ENCODE measurements at regions not wholly inside any gene's neighbourhood (a gene's known extent, or its start where the extent isn't known, plus 50 kb on each side); places are given as distances from the start of the nearest gene placed in this dataset.

- H3K79me2 ChIP-seq (ENCODE audit: insufficient read depth, low read depth, low read length) = no peaks in the 10 kb centered on the region
- no peak overlapping the region for H3K27ac ChIP-seq (ENCODE audit: low read depth, low read length, poor library complexity, severe bottlenecking)
- no peak overlapping the region for H3K4me3 ChIP-seq (ENCODE audit: low read depth, low read length, poor library complexity, severe bottlenecking)
- no TSS peak for BruUV-seq (replicated peaks)
- no peak overlapping the region for H3K4me2 ChIP-seq (ENCODE audit: low read length)
- no peaks in the 10 kb centered on the region for H4K20me1 ChIP-seq (ENCODE audit: insufficient read depth, low read length)
- no peaks in the 10 kb centered on the region for H3K36me3 ChIP-seq (ENCODE audit: insufficient read depth, low read length)
- no peak for TF ChIP-seq CTCF (conservative IDR thresholded peaks at IDR 0.05; ENCODE audit: low read length)
- TF ChIP-seq EZH2phosphoT487 (IDR thresholded peaks at IDR 0.05; ENCODE audit: borderline replicate concordance, low read depth, low read length) = no peak
- 0 out of 2 replicates have a peak, but pooled peaks cover 4% of the 10 kb centered on the region for H3K9me3 ChIP-seq (ENCODE audit: low read length)
- H3K4me1 ChIP-seq (ENCODE audit: insufficient read depth, low read length, poor library complexity, severe bottlenecking) = no peaks in the 10 kb centered on the region
- no peak overlapping the region for H2AFZ ChIP-seq (ENCODE audit: low read length)
- ChIA-PET POLR2A (no interaction called here), CTCF (ENCODE audit: unreplicated experiment) (no interaction called here)
- intact Hi-C loops (cut with micrococcal nuclease; ENCODE audit: unreplicated experiment) = no loop called here
- no peaks in the 10 kb centered on the region for H3K9me2 ChIP-seq (ENCODE audit: insufficient read depth, low read length)
- no peak for DNase-seq (ENCODE audit: low spot score)
These were observed 534.9 kb upstream of the ARRDC4 start for GRCh38 chr15:97425596-97425995.

- H3K4me2 ChIP-seq (ENCODE audit: low read length) = no peak overlapping the region
- H3K9me3 ChIP-seq (ENCODE audit: low read length) = no peaks in the 10 kb centered on the region
- H3K27ac ChIP-seq (ENCODE audit: low read depth, low read length, poor library complexity, severe bottlenecking) = no peak overlapping the region
- CTCF ChIA-PET (ENCODE audit: unreplicated experiment) = no interaction called here
- no peaks in the 10 kb centered on the region for H3K36me3 ChIP-seq (ENCODE audit: insufficient read depth, low read length)
- TF ChIP-seq EZH2phosphoT487 (IDR thresholded peaks at IDR 0.05; ENCODE audit: borderline replicate concordance, low read depth, low read length) (no peak), CTCF (conservative IDR thresholded peaks at IDR 0.05; ENCODE audit: low read length) (no peak)
- BruUV-seq (replicated peaks) = no TSS peak
- H2AFZ ChIP-seq (ENCODE audit: low read length) = no peak overlapping the region
- H4K20me1 ChIP-seq (ENCODE audit: insufficient read depth, low read length) = no peaks in the 10 kb centered on the region
- H3K4me1 ChIP-seq (ENCODE audit: insufficient read depth, low read length, poor library complexity, severe bottlenecking) = no peaks in the 10 kb centered on the region
- no peaks in the 10 kb centered on the region for H3K9me2 ChIP-seq (ENCODE audit: insufficient read depth, low read length)
- intact Hi-C loops (cut with micrococcal nuclease; ENCODE audit: unreplicated experiment) = no loop called here
- DNase-seq (ENCODE audit: low spot score) = no peak
- no peak overlapping the region for H3K4me3 ChIP-seq (ENCODE audit: low read depth, low read length, poor library complexity, severe bottlenecking)
- POLR2A ChIA-PET = interaction anchor here (0.6 kb wide), 1 partner anchor 534 kb away, joined by 3 read pairs; no protein-coding TSS in a partner anchor
- H3K79me2 ChIP-seq (ENCODE audit: insufficient read depth, low read depth, low read length) = no peaks in the 10 kb centered on the region
These were observed 517.4 kb upstream of the ARRDC4 start for GRCh38 chr15:97443101-97443500.

GRCh38 chr15:97446138-97446537 is 514.4 kb upstream of the ARRDC4 start:
- no peaks in the 10 kb centered on the region for H3K9me3 ChIP-seq (ENCODE audit: low read length)
- no peaks in the 10 kb centered on the region for H3K79me2 ChIP-seq (ENCODE audit: insufficient read depth, low read depth, low read length)
- H3K4me3 ChIP-seq (ENCODE audit: low read depth, low read length, poor library complexity, severe bottlenecking) = no peak overlapping the region
- POLR2A ChIA-PET = interaction anchor here (0.7 kb wide), 1 partner anchor 1398 kb away, joined by 3 read pairs; no protein-coding TSS in a partner anchor
- CTCF ChIA-PET (ENCODE audit: unreplicated experiment) = no interaction called here
- intact Hi-C loops (cut with micrococcal nuclease; ENCODE audit: unreplicated experiment) = no loop called here
- no peaks in the 10 kb centered on the region for H3K9me2 ChIP-seq (ENCODE audit: insufficient read depth, low read length)
- no peaks in the 10 kb centered on the region for H3K4me1 ChIP-seq (ENCODE audit: insufficient read depth, low read length, poor library complexity, severe bottlenecking)
- no TSS peak for BruUV-seq (replicated peaks)
- H3K4me2 ChIP-seq (ENCODE audit: low read length) = no peak overlapping the region
- no peak overlapping the region for H2AFZ ChIP-seq (ENCODE audit: low read length)
- no peaks in the 10 kb centered on the region for H4K20me1 ChIP-seq (ENCODE audit: insufficient read depth, low read length)
- TF ChIP-seq CTCF (conservative IDR thresholded peaks at IDR 0.05; ENCODE audit: low read length) (no peak), EZH2phosphoT487 (IDR thresholded peaks at IDR 0.05; ENCODE audit: borderline replicate concordance, low read depth, low read length) (no peak)
- no peaks in the 10 kb centered on the region for H3K36me3 ChIP-seq (ENCODE audit: insufficient read depth, low read length)
- no peak overlapping the region for H3K27ac ChIP-seq (ENCODE audit: low read depth, low read length, poor library complexity, severe bottlenecking)
- no peak for DNase-seq (ENCODE audit: low spot score)
